ENCODE measurements at regions not wholly inside any gene's neighbourhood (a gene's known extent, or its start where the extent isn't known, plus 50 kb on each side); places are given as distances from the start of the nearest gene placed in this dataset.

- H3K36me3 ChIP-seq (ENCODE audit: control insufficient read depth, insufficient read depth, low read length), result no peaks in the 10 kb centered on the region
- Mint-ChIP-seq H3K27me3 (ENCODE audit: insufficient read depth) (peaks cover 2% of the 10 kb centered on the region), H3K4me1 (no peaks in the 10 kb centered on the region), H3K36me3 (ENCODE audit: low read depth) (no peaks in the 10 kb centered on the region), H3K9me3 (no peaks in the 10 kb centered on the region), H3K27ac (no peak overlapping the region), H3K4me3 (no peak overlapping the region)
- H3K9ac ChIP-seq (ENCODE audit: extremely low read depth, low read length, poor library complexity, severe bottlenecking), result no peak overlapping the region
- no peaks in the 10 kb centered on the region for H3K27me3 ChIP-seq (ENCODE audit: control insufficient read depth, insufficient read depth, low read length, poor library complexity, severe bottlenecking)
- no peaks in the 10 kb centered on the region for H3K4me1 ChIP-seq (ENCODE audit: control insufficient read depth, insufficient read depth, low read length)
- H3K9me3 ChIP-seq (ENCODE audit: control insufficient read depth, low read length), result no peaks in the 10 kb centered on the region
- H3K27ac ChIP-seq (ENCODE audit: low read depth, low read length), result no peak overlapping the region
- WGBS, 2 experiments (ENCODE audit: insufficient coverage in 1 of 2, insufficient read length in 1 of 2), result 89% methylated on average over 2 of the region's 2 CpGs; no CpG with 5 or more reads in 1 of the 2 experiments
- no peak overlapping the region for H3K4me3 ChIP-seq (ENCODE audit: low read length)
- no peak for DNase-seq
- no peak for TF ChIP-seq CTCF (conservative IDR thresholded peaks at IDR 0.05)
These were observed 168.1 kb upstream of the RMP24 start for GRCh38 chr18:35804377-35804776.

- Mint-ChIP-seq H3K36me3 (ENCODE audit: low read depth) (no peaks in the 10 kb centered on the region), H3K27ac (no peak overlapping the region), H3K27me3 (ENCODE audit: insufficient read depth) (no peaks in the 10 kb centered on the region), H3K4me3 (no peak overlapping the region), H3K9me3 (no peaks in the 10 kb centered on the region), H3K4me1 (peaks cover 3% of the 10 kb centered on the region)
- no peaks in the 10 kb centered on the region for H3K4me1 ChIP-seq (ENCODE audit: control insufficient read depth, insufficient read depth, low read length)
- TF ChIP-seq CTCF (conservative IDR thresholded peaks at IDR 0.05), result no peak
- H3K36me3 ChIP-seq (ENCODE audit: control insufficient read depth, insufficient read depth, low read length), result no peaks in the 10 kb centered on the region
- WGBS, 2 experiments (ENCODE audit: insufficient coverage in 1 of 2, insufficient read length in 1 of 2), result 87 to 100% methylated on average over 1 to 2 of the region's 2 CpGs
- no peak for DNase-seq
- H3K9ac ChIP-seq (ENCODE audit: extremely low read depth, low read length, poor library complexity, severe bottlenecking), result no peak overlapping the region
- no peaks in the 10 kb centered on the region for H3K27me3 ChIP-seq (ENCODE audit: control insufficient read depth, insufficient read depth, low read length, poor library complexity, severe bottlenecking)
- H3K9me3 ChIP-seq (ENCODE audit: control insufficient read depth, low read length), result no peaks in the 10 kb centered on the region
- no peak overlapping the region for H3K27ac ChIP-seq (ENCODE audit: low read depth, low read length)
- H3K4me3 ChIP-seq (ENCODE audit: low read length), result no peak overlapping the region
These were observed 164.6 kb upstream of the RMP24 start for GRCh38 chr18:35807811-35808335.

- Mint-ChIP-seq H3K4me3 (no peak overlapping the region), H3K4me1 (peaks cover 3% of the 10 kb centered on the region), H3K9me3 (no peaks in the 10 kb centered on the region), H3K27me3 (ENCODE audit: insufficient read depth) (no peaks in the 10 kb centered on the region), H3K27ac (no peak overlapping the region), H3K36me3 (ENCODE audit: low read depth) (no peaks in the 10 kb centered on the region)
- 70 to 76% methylated on average over 3 to 5 of the region's 5 CpGs for WGBS, 2 experiments (ENCODE audit: insufficient coverage in 1 of 2, insufficient read length in 1 of 2)
- H3K9me3 ChIP-seq (ENCODE audit: control insufficient read depth, low read length), result no peaks in the 10 kb centered on the region
- no peak for DNase-seq
- no peaks in the 10 kb centered on the region for H3K4me1 ChIP-seq (ENCODE audit: control insufficient read depth, insufficient read depth, low read length)
- no peak for TF ChIP-seq CTCF (conservative IDR thresholded peaks at IDR 0.05)
- H3K4me3 ChIP-seq (ENCODE audit: low read length), result no peak overlapping the region
- H3K36me3 ChIP-seq (ENCODE audit: control insufficient read depth, insufficient read depth, low read length), result no peaks in the 10 kb centered on the region
- H3K27me3 ChIP-seq (ENCODE audit: control insufficient read depth, insufficient read depth, low read length, poor library complexity, severe bottlenecking), result no peaks in the 10 kb centered on the region
- no peak overlapping the region for H3K27ac ChIP-seq (ENCODE audit: low read depth, low read length)
- no peak overlapping the region for H3K9ac ChIP-seq (ENCODE audit: extremely low read depth, low read length, poor library complexity, severe bottlenecking)
These were observed 163.7 kb upstream of the RMP24 start for GRCh38 chr18:35808796-35809195.

All from endodermal cell (in vitro differentiated cells).